IPS-18a (cell line): ENCODE measurements at regions not wholly inside any gene's neighbourhood (a gene's known extent, or its start where the extent isn't known, plus 50 kb on each side); places are given as distances from the start of the nearest gene placed in this dataset.

Source experiments
- H3K27ac ChIP-seq: one replicate; pipeline ENCODE4 v1.5.1; 2013; ENCODE audit warnings: low read length
- H3K27me3 ChIP-seq: one replicate; pipeline ENCODE4 v1.6.1; 2013; ENCODE audit warnings: mild to moderate bottlenecking, low read length; ENCODE audit not compliant: control insufficient read depth, insufficient read depth
- H3K36me3 ChIP-seq: one replicate; pipeline ENCODE4 v1.6.1; 2013; ENCODE audit warnings: low read depth, low read length; ENCODE audit not compliant: control insufficient read depth
- H3K4me1 ChIP-seq: one replicate; pipeline ENCODE4 v1.6.1; 2013; ENCODE audit warnings: low read depth, low read length; ENCODE audit not compliant: control insufficient read depth
- H3K4me3 ChIP-seq: one replicate; pipeline ENCODE4 v1.5.1; 2013; ENCODE audit warnings: low read length
- H3K9ac ChIP-seq: one replicate; pipeline ENCODE4 v1.6.1; 2013; ENCODE audit warnings: mild to moderate bottlenecking, low read length, moderate library complexity
- H3K9me3 ChIP-seq: one replicate; pipeline ENCODE4 v1.6.1; 2013; ENCODE audit warnings: low read depth, low read length; ENCODE audit not compliant: control insufficient read depth

DNA sequence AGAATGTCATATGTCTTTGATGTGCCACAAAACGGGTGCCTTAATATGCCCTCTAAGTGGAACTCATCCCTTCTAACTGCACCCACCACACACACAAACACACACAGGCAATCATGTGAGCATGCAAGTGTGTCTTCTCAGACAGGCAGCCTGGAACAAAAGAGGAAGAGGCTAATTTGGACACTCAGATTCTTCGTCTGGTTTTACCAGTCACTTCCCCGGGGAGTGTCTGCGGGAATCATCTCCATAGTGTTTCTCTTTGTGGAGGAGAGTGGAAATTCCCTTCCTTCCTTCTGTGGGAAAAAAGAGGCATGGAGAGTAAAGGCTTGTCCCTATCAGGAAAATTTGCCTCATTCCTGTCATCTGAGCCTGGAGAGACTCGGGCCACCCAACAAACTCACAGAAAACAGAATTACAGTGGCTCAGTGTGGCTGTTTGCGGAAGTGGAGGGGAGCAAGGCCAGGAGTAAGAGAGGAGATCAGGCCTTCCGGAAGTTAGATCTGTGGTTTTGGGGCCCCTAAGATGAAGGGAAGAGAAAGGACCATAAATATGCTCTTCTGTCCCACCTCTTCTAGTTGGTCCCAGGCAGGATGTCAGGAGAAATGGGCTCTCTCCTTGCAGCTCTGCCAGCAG, 212.6 kb upstream of the SEMA6D start:
- no peaks in the 10 kb centered on the region for H3K27me3 ChIP-seq
- H3K27ac ChIP-seq: no peak overlapping the region
- H3K36me3 ChIP-seq: no peaks in the 10 kb centered on the region
- no peaks in the 10 kb centered on the region for H3K9me3 ChIP-seq
- H3K4me1 ChIP-seq: no peaks in the 10 kb centered on the region
- H3K9ac ChIP-seq: no peak overlapping the region
- H3K4me3 ChIP-seq: no peak overlapping the region

DNA sequence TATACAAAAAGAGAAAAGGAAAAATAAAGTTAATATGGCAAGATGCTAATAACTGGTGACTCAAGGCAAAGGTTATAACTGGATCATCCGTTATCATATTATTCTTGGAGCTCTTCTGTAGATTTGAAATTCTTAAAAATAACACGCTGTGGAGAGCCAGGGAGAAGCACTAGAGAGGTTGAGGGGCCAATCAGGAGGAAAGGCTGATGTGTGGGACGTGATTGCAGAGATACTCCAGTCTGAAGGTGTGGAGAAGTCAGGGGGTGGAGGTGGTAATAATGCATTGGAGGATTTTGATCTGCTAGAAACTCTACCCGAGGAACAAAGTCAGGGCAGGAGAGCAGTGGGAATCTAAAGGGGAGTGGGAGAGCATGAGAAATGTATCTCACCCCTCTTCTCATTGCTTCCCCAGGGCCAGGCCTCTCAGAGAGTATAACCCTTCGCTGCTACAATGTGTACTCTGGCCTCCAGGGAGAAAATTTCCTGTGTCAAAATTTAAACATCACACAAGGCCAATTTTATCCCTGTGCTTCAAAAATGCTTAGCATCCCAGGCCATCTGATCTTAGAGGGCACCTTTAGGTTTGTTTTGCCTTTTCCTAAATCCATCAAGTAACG, 211.5 kb upstream of the SEMA6D start:
- Histone ChIP-seq H3K27me3 (no peaks in the 10 kb centered on the region), H3K9me3 (no peaks in the 10 kb centered on the region), H3K36me3 (no peaks in the 10 kb centered on the region), H3K4me1 (no peaks in the 10 kb centered on the region), H3K4me3 (no peak overlapping the region), H3K9ac (no peak overlapping the region), H3K27ac (no peak overlapping the region)

DNA sequence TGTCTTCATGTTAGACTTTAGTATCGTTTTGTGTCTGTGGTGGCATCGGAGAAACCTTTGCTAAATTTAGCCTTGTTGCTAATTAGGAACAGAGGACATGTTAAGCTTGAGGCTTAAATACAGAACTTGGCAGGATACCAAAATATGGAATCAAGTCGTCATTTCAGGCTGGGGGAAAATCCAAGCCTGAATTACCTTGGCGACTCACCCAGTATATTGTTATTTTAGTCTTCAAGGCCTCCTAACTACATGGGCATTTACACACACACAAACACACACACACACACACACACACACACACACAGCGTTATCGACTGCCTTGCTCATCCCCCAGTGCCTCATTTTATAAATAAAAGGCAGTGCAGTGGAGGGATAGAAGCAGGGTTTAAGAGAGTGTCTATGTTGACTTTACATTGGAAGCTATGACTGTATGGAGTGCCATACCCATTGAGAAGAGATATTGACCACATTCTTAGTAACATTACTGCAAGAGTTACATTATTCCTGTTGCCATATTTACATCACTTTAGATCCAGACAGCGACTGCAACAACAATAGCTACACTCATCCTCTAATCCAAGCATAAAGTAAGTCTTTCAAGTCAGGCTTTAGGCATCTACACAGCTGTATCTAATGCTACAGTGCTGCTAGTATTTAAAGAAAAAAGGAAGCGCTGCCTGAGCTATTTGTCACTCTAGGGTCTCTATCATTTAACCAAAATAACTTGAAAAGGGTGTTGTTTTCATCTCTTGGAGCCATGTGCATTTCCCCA, 210.8 kb upstream of the SEMA6D start:
- no peaks in the 10 kb centered on the region for H3K4me1 ChIP-seq
- no peak overlapping the region for H3K9ac ChIP-seq
- H3K27ac ChIP-seq: no peak overlapping the region
- no peak overlapping the region for H3K4me3 ChIP-seq
- H3K27me3 ChIP-seq: no peaks in the 10 kb centered on the region
- no peaks in the 10 kb centered on the region for H3K36me3 ChIP-seq
- no peaks in the 10 kb centered on the region for H3K9me3 ChIP-seq

DNA sequence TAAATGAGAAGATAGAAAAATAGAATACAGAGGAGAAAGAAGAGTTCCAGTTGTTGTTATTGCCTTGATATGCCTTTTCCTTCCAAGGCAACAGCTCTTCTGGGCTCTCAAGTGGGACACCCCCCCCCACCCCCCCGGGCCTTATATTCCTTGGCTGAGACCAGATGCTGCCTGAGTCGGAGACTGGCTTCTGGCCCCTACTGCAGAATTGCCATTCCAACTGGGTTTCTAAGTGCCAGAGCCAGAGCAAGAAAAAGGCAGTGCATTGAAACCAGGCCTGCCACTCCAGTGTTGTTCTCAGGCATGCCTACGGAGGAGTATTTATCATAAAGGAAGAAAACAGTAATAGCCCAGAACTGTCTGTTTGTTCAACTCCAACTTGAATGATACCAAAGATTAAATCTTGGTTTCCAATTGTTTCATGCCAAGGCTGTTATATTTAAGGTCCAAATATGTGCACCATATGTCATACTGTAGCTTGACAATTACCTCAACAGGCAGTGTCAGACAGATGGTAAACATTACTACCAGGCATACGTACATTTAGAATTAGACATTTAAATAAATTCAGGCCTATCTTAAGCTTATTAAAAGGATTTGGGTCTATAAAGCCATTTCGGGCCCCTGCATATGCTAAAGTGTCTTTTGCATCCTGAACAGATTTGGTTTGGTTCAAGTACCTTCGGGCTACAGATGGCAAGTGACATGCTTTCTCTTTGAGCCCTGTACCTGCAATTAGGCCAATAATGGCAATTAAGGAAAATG, 209.9 kb upstream of the SEMA6D start:
- no peaks in the 10 kb centered on the region for H3K9me3 ChIP-seq
- no peaks in the 10 kb centered on the region for H3K36me3 ChIP-seq
- no peak overlapping the region for H3K9ac ChIP-seq
- no peak overlapping the region for H3K4me3 ChIP-seq
- no peak overlapping the region for H3K27ac ChIP-seq
- no peaks in the 10 kb centered on the region for H3K4me1 ChIP-seq
- no peaks in the 10 kb centered on the region for H3K27me3 ChIP-seq

DNA sequence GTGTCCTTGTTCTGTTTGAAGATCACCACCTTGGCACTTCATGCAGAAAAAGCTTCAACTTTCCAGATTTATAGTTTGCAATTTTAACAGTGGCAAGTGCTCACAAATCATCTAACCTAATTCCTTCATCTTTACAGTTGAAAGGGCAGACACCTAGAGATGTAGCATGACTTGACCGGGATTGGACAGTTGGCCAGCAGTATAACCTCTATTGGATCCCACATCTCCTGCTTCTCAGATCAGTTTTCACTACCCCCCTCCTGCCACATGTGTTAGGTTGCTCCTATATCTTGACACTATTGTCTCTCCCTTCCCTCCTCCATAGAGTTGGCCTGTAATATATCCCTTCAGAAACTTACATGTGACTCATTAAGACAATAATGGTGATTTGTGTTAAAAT, 206.0 kb upstream of the SEMA6D start:
- Histone ChIP-seq H3K27ac (no peak overlapping the region), H3K4me1 (no peaks in the 10 kb centered on the region), H3K4me3 (no peak overlapping the region), H3K27me3 (no peaks in the 10 kb centered on the region), H3K9me3 (no peaks in the 10 kb centered on the region), H3K9ac (no peak overlapping the region), H3K36me3 (no peaks in the 10 kb centered on the region)

DNA sequence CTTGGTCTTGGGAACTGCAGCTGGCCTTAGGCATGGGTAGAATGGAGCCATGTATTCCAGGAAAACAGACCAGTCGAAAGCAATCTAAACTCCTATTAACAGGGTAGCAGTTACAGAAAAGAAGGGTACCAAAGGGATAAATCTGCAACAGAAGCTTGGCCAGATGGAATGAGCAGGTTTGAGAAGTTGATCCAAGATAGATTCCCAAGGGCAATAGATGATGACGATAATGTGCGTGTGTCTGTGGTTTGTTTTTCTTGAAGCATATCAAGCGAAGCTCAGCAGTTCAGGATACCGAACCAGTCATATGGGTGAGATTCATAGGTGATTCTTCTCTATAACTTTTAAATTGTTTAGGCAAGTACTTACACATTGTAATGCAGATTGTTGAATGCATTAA, 203.8 kb upstream of the SEMA6D start:
- no peak overlapping the region for H3K27ac ChIP-seq
- no peak overlapping the region for H3K9ac ChIP-seq
- H3K9me3 ChIP-seq: no peaks in the 10 kb centered on the region
- no peak overlapping the region for H3K4me3 ChIP-seq
- H3K27me3 ChIP-seq: no peaks in the 10 kb centered on the region
- H3K4me1 ChIP-seq: no peaks in the 10 kb centered on the region
- no peaks in the 10 kb centered on the region for H3K36me3 ChIP-seq

GRCh38 chr15:47514200-47514652, 203.1 kb upstream of the SEMA6D start:
- no peaks in the 10 kb centered on the region for H3K9me3 ChIP-seq
- H3K27ac ChIP-seq: no peak overlapping the region
- H3K27me3 ChIP-seq: no peaks in the 10 kb centered on the region
- H3K4me3 ChIP-seq: no peak overlapping the region
- H3K4me1 ChIP-seq: no peaks in the 10 kb centered on the region
- no peak overlapping the region for H3K9ac ChIP-seq
- no peaks in the 10 kb centered on the region for H3K36me3 ChIP-seq

GRCh38 chr15:47516558-47516957, 200.7 kb upstream of the SEMA6D start:
- H3K4me1 ChIP-seq: no peaks in the 10 kb centered on the region
- H3K27ac ChIP-seq: no peak overlapping the region
- H3K4me3 ChIP-seq: no peak overlapping the region
- no peak overlapping the region for H3K9ac ChIP-seq
- H3K27me3 ChIP-seq: no peaks in the 10 kb centered on the region
- no peaks in the 10 kb centered on the region for H3K36me3 ChIP-seq
- H3K9me3 ChIP-seq: no peaks in the 10 kb centered on the region

- no peaks in the 10 kb centered on the region for H3K36me3 ChIP-seq
These were observed 200.3 kb upstream of the SEMA6D start for GRCh38 chr15:47516972-47517371.

GRCh38 chr15:47517737-47518136, 199.6 kb upstream of the SEMA6D start:
- Histone ChIP-seq H3K9ac (no peak overlapping the region), H3K36me3 (no peaks in the 10 kb centered on the region)

More at GRCh38 chr15:47516972-47517371, 200.3 kb upstream of the SEMA6D start:
- no peaks in the 10 kb centered on the region for H3K9me3 ChIP-seq
- H3K27ac ChIP-seq: no peak overlapping the region
- H3K9ac ChIP-seq: no peak overlapping the region
- no peaks in the 10 kb centered on the region for H3K27me3 ChIP-seq
- no peak overlapping the region for H3K4me3 ChIP-seq
- H3K4me1 ChIP-seq: no peaks in the 10 kb centered on the region

DNA sequence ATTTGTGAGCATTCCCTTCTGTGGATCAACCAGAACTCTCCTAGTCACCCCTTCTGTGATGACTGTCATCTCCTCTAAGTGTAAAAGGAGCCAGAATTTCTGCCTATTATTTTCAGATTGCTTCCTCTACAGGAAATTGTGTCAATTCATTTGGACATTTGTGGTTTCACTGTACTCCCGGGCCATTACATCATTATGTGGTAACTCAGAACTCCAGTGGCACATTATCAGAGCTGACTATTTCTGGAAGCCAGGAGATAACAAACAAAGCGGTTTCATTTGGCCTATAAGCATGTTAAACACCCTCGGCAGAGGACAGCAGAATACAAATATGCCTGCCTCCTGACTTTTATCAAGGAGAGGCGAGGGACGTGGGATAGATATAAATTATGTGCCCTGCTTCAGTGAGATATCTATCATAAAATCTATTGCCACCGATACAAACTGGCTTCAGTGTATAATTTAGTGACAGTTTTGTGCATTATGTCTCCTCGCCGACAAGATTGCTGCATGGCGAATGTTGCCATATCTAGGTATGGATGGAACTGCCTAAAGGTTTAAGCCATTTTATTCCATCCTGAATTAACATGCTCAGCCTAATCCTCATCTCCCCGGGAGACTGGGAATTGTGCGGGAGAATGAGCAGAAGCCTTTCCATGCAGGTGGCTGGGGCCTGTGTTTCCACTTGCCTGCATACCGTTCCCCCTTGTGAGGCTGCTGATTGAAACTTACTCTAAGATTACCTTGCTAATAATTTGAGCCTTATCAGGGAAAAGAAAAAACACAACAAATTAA, 193.4 kb upstream of the SEMA6D start:
- H3K9me3 ChIP-seq: no peaks in the 10 kb centered on the region

More at GRCh38 chr15:47517737-47518136, 199.6 kb upstream of the SEMA6D start:
- Histone ChIP-seq H3K9me3 (no peaks in the 10 kb centered on the region), H3K4me3 (no peak overlapping the region), H3K4me1 (no peaks in the 10 kb centered on the region), H3K27me3 (no peaks in the 10 kb centered on the region), H3K27ac (no peak overlapping the region)

More for the DNA sequence above, 193.4 kb upstream of the SEMA6D start:
- peaks cover 7% of the 10 kb centered on the region for H3K4me1 ChIP-seq
- H3K27me3 ChIP-seq: no peaks in the 10 kb centered on the region
- no peak overlapping the region for H3K27ac ChIP-seq
- H3K9ac ChIP-seq: no peak overlapping the region
- H3K4me3 ChIP-seq: no peak overlapping the region
- H3K36me3 ChIP-seq: no peaks in the 10 kb centered on the region
